ENCODE measurements at regions not wholly inside any gene's neighbourhood (a gene's known extent, or its start where the extent isn't known, plus 50 kb on each side); places are given as distances from the start of the nearest gene placed in this dataset.

GRCh38 chr2:106649306-106649705 is 162.1 kb downstream of the CD8B2 start:
- TF ChIP-seq PAX5 (IDR thresholded peaks at IDR 0.05; ENCODE audit: insufficient read depth, low read length, severe bottlenecking) (no peak), POLR2A (IDR thresholded peaks at IDR 0.05; ENCODE audit: low read depth, low read length) (no peak), TAF1 (IDR thresholded peaks at IDR 0.05; ENCODE audit: low read depth, low read length) (no peak), POLR2AphosphoS5 (IDR thresholded peaks at IDR 0.05; ENCODE audit: low read depth, low read length) (no peak), SPI1 (IDR thresholded peaks at IDR 0.05; ENCODE audit: low read depth, low read length) (no peak)
